ENCODE measurements at regions not wholly inside any gene's neighbourhood (a gene's known extent, or its start where the extent isn't known, plus 50 kb on each side); places are given as distances from the start of the nearest gene placed in this dataset.

GRCh38 chr9:129324808-129325502 lies 146.9 kb upstream of the IER5L start:
- TF ChIP-seq CTCF (conservative IDR thresholded peaks at IDR 0.05; ENCODE audit: low read depth, low read length), result no peak
- DNase-seq (ENCODE audit: low read depth), result no peak

GRCh38 chr9:129323999-129324553 lies 146.0 kb upstream of the IER5L start:
- no peak for DNase-seq (ENCODE audit: low read depth)
- no peak overlapping the region for H3K4me3 ChIP-seq (ENCODE audit: low read depth, low read length)
- TF ChIP-seq CTCF (conservative IDR thresholded peaks at IDR 0.05; ENCODE audit: low read depth, low read length), result no peak

More at GRCh38 chr9:129324808-129325502, 146.9 kb upstream of the IER5L start:
- H3K4me3 ChIP-seq (ENCODE audit: low read depth, low read length), result no peak overlapping the region

- TF ChIP-seq CTCF (conservative IDR thresholded peaks at IDR 0.05; ENCODE audit: low read depth, low read length), result no peak
- no peak for DNase-seq (ENCODE audit: low read depth)
- no peak overlapping the region for H3K4me3 ChIP-seq (ENCODE audit: low read depth, low read length)
Observed at GRCh38 chr9:129323376-129323998, 145.4 kb upstream of the IER5L start.

GRCh38 chr9:129322641-129323375 lies 144.7 kb upstream of the IER5L start:
- no peak for TF ChIP-seq CTCF (conservative IDR thresholded peaks at IDR 0.05; ENCODE audit: low read depth, low read length)
- DNase-seq (ENCODE audit: low read depth), result no peak
- no peak overlapping the region for H3K4me3 ChIP-seq (ENCODE audit: low read depth, low read length)

GRCh38 chr9:129322022-129322621 lies 144.1 kb upstream of the IER5L start:
- no peak for TF ChIP-seq CTCF (conservative IDR thresholded peaks at IDR 0.05; ENCODE audit: low read depth, low read length)
- no peak overlapping the region for H3K4me3 ChIP-seq (ENCODE audit: low read depth, low read length)

DNA sequence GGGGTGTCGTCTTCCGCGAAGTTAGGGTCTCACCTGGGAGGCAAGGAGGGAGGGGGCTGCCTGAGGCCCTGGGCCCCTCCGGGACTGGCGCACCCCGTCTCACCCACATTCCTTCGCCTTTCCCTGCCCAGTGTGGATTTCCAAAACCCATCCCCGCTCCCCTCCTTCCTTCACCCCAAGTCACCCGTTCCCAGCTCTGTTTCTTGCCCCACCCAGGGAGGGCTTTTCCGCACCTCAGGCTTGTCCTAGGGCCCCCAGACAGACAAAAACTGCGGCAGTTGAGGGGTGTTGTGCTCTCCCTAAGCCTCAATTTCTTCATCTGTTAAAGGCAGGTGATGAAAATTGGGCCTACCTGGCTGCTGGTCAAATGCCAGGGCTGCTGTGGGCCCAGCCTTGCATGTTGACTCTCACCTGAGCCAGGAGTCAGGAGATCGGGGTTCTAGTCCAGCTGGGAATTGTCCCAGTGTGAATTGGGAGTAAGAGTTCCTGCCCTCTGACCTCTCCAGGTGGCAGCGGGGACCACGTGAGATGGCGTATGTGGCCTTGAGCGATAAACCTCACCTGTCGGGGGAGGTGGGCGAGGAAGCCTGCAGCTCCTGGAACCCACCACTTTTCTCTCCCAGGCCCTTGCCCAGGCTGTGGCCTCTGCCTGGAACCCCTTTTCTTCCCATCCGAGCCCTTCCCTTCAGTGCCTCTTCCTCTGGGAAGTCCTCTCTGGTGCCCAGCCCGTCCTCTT lies 143.4 kb upstream of the IER5L start:
- no peak for TF ChIP-seq CTCF (conservative IDR thresholded peaks at IDR 0.05; ENCODE audit: low read depth, low read length)
- no peak for DNase-seq (ENCODE audit: low read depth)
- peak overlapping the region; percentile 50 for H3K4me3 ChIP-seq (ENCODE audit: low read depth, low read length)

More at GRCh38 chr9:129322022-129322621, 144.1 kb upstream of the IER5L start:
- DNase-seq (ENCODE audit: low read depth), result no peak
